ENCODE measurements at regions not wholly inside any gene's neighbourhood (a gene's known extent, or its start where the extent isn't known, plus 50 kb on each side); places are given as distances from the start of the nearest gene placed in this dataset.

- H3K9ac ChIP-seq (ENCODE audit: low read length) = no peak overlapping the region
- peak; percentile 87 for DNase-seq (ENCODE audit: low read depth)
- no peaks in the 10 kb centered on the region for H3K27me3 Mint-ChIP-seq (ENCODE audit: low read depth, unreplicated experiment)
- H3K9me3 Mint-ChIP-seq (ENCODE audit: unreplicated experiment) = peaks cover 5% of the 10 kb centered on the region
- H3K27ac ChIP-seq (ENCODE audit: low read depth, low read length) = peak overlapping the region; percentile 50
- H3K4me3 Mint-ChIP-seq (ENCODE audit: unreplicated experiment) = peak overlapping the region; percentile 68
- H4K20me1 ChIP-seq (ENCODE audit: insufficient read depth, low read length) = no peaks in the 10 kb centered on the region
- no peaks in the 10 kb centered on the region for H3K79me2 ChIP-seq (ENCODE audit: insufficient read depth, low read length)
- peak overlapping the region; percentile 56 for H3K4me2 ChIP-seq (ENCODE audit: low read length)
- H3K4me1 ChIP-seq (ENCODE audit: insufficient read depth, low read length) = peaks cover 18% of the 10 kb centered on the region
- H3K27ac Mint-ChIP-seq (ENCODE audit: unreplicated experiment) = peak overlapping the region; percentile 98
- peaks cover 32% of the 10 kb centered on the region for H3K4me1 Mint-ChIP-seq (ENCODE audit: low read depth, unreplicated experiment)
- no peak for TF ChIP-seq EZH2 (IDR thresholded peaks at IDR 0.05; ENCODE audit: insufficient read depth, low read length)
- peak; percentile 17 for FAIRE-seq
- no peak overlapping the region for H2AFZ ChIP-seq (ENCODE audit: low read depth, low read length)
- H3K9me3 ChIP-seq (ENCODE audit: insufficient read depth, low read depth, low read length) = no peaks in the 10 kb centered on the region
- H3K36me3 Mint-ChIP-seq (ENCODE audit: low read depth, unreplicated experiment) = peaks cover 2% of the 10 kb centered on the region
- no peak overlapping the region for H3K4me3 ChIP-seq (ENCODE audit: insufficient read depth, low read depth, low read length)
- H3K36me3 ChIP-seq (ENCODE audit: insufficient read depth, low read length) = no peaks in the 10 kb centered on the region
- H3K27me3 ChIP-seq (ENCODE audit: insufficient read depth, low read length) = no peaks in the 10 kb centered on the region
Observed at GRCh38 chr11:23727794-23728193, 769.1 kb upstream of the LUZP2 start.

- no peak overlapping the region for H3K4me3 Mint-ChIP-seq (ENCODE audit: unreplicated experiment)
- Histone ChIP-seq H4K20me1 (ENCODE audit: insufficient read depth, low read length) (no peaks in the 10 kb centered on the region), H3K27ac (ENCODE audit: low read depth, low read length) (no peak overlapping the region), H3K9ac (ENCODE audit: low read length) (no peak overlapping the region), H2AFZ (ENCODE audit: low read depth, low read length) (no peak overlapping the region), H3K4me1 (ENCODE audit: insufficient read depth, low read length) (peaks cover 18% of the 10 kb centered on the region), H3K9me3 (ENCODE audit: insufficient read depth, low read depth, low read length) (no peaks in the 10 kb centered on the region), H3K79me2 (ENCODE audit: insufficient read depth, low read length) (no peaks in the 10 kb centered on the region), H3K4me2 (ENCODE audit: low read length) (no peak overlapping the region), H3K36me3 (ENCODE audit: insufficient read depth, low read length) (no peaks in the 10 kb centered on the region), H3K4me3 (ENCODE audit: insufficient read depth, low read depth, low read length) (no peak overlapping the region), H3K27me3 (ENCODE audit: insufficient read depth, low read length) (no peaks in the 10 kb centered on the region)
- no peaks in the 10 kb centered on the region for H3K27me3 Mint-ChIP-seq (ENCODE audit: low read depth, unreplicated experiment)
- no peak for TF ChIP-seq CTCF (IDR thresholded peaks at IDR 0.05; ENCODE audit: insufficient read depth, low read depth, low read length)
- DNase-seq (ENCODE audit: low read depth) (no peak), FAIRE-seq (no peak)
- peak overlapping the region; percentile 89 for H3K27ac Mint-ChIP-seq (ENCODE audit: unreplicated experiment)
- H3K9me3 Mint-ChIP-seq (ENCODE audit: unreplicated experiment) = peaks cover 7% of the 10 kb centered on the region
- H3K4me1 Mint-ChIP-seq (ENCODE audit: low read depth, unreplicated experiment) = peaks cover 25% of the 10 kb centered on the region
- H3K36me3 Mint-ChIP-seq (ENCODE audit: low read depth, unreplicated experiment) = no peaks in the 10 kb centered on the region
Observed at GRCh38 chr11:23729088-23729487, 767.8 kb upstream of the LUZP2 start.

GRCh38 chr11:23730307-23730998 lies 766.4 kb upstream of the LUZP2 start:
- no peaks in the 10 kb centered on the region for H3K9me3 ChIP-seq (ENCODE audit: insufficient read depth, low read depth, low read length)
- peaks cover 25% of the 10 kb centered on the region for H3K4me1 Mint-ChIP-seq (ENCODE audit: low read depth, unreplicated experiment)
- no peak overlapping the region for H3K27ac ChIP-seq (ENCODE audit: low read depth, low read length)
- no peaks in the 10 kb centered on the region for H3K36me3 Mint-ChIP-seq (ENCODE audit: low read depth, unreplicated experiment)
- H3K4me3 ChIP-seq (ENCODE audit: insufficient read depth, low read depth, low read length) = no peak overlapping the region
- no peak overlapping the region for H3K9ac ChIP-seq (ENCODE audit: low read length)
- H3K79me2 ChIP-seq (ENCODE audit: insufficient read depth, low read length) = no peaks in the 10 kb centered on the region
- H4K20me1 ChIP-seq (ENCODE audit: insufficient read depth, low read length) = no peaks in the 10 kb centered on the region
- no peaks in the 10 kb centered on the region for H3K27me3 Mint-ChIP-seq (ENCODE audit: low read depth, unreplicated experiment)
- no peaks in the 10 kb centered on the region for H3K36me3 ChIP-seq (ENCODE audit: insufficient read depth, low read length)
- H3K4me1 ChIP-seq (ENCODE audit: insufficient read depth, low read length) = peaks cover 15% of the 10 kb centered on the region
- H2AFZ ChIP-seq (ENCODE audit: low read depth, low read length) = no peak overlapping the region
- no peak overlapping the region for H3K27ac Mint-ChIP-seq (ENCODE audit: unreplicated experiment)
- FAIRE-seq (no peak), DNase-seq (ENCODE audit: low read depth) (no peak)
- peaks cover 12% of the 10 kb centered on the region for H3K9me3 Mint-ChIP-seq (ENCODE audit: unreplicated experiment)
- H3K4me2 ChIP-seq (ENCODE audit: low read length) = no peak overlapping the region
- H3K4me3 Mint-ChIP-seq (ENCODE audit: unreplicated experiment) = no peak overlapping the region
- no peaks in the 10 kb centered on the region for H3K27me3 ChIP-seq (ENCODE audit: insufficient read depth, low read length)
- TF ChIP-seq CTCF (IDR thresholded peaks at IDR 0.05; ENCODE audit: insufficient read depth, low read depth, low read length) (no peak), EZH2 (IDR thresholded peaks at IDR 0.05; ENCODE audit: insufficient read depth, low read length) (no peak)
